ENCODE measurements at regions not wholly inside any gene's neighbourhood (a gene's known extent, or its start where the extent isn't known, plus 50 kb on each side); places are given as distances from the start of the nearest gene placed in this dataset.

DNA sequence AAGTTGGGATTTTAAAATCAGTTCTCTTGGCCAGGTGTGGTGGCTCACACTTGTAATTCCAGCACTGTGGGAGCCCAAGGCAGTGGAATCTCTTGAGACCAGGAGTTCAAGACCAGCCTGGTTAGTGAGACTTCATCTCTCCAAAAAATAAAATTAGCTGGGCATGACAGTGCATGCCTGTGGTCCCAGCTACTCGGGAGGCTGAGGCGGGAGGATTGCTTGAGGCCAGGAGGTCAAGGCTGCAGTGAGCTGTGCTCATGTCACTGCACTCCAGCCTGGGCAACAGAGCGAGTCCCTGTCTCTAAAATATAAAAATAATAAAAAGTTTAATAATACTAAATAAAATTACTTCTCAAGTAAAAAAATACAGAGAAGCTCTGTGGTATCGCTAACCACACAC, 77.5 kb downstream of the FOXA2 start:
- no peak for DNase-seq (ENCODE audit: extremely low read depth, low read depth, low spot score)

GRCh38 chr20:22504829-22505377, 79.5 kb downstream of the FOXA2 start:
- no peak for DNase-seq (ENCODE audit: extremely low read depth, low read depth, low spot score)

DNA sequence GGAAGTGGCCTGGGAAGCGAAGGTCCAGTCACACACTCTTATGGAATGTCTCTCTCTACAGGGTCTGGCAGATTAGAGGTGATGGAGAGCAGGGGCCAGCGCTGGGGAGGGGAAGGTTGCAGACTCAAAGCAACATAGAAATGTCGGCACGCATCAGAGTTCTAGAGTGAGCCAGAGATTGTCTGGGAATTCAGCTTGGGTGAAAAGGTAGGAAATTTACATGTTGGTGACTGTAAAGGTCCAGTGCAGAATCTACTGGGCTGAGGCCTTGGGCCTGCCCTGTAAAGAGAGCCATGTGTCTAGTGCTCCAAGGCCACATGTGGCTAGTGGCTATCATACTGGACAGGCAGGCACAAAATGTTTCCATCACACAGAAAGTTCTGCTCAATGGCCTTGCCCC, 80.8 kb downstream of the FOXA2 start:
- no peak for DNase-seq (ENCODE audit: extremely low read depth, low read depth, low spot score)

DNA sequence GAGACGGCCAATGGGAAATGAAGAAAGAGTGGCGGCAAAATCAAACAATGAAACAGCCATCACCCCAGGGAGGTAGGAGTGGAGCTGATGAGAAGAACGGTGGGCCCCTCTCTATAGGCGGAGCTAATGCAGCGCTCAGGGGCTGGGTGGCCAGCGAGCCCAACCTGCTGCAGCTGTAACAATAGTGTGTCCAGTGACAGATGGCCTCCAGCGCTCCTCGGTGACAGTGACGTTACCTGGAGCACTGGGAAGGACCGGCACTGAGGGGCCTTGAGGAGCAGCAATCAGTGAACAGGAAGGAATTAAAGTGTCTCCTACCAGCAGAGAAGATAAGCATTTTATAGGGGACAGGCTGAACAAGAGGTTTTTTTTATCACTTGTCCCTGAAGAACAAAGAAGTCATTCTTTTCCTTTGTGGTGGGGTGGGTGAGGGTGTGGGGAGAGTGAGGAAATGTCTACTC, 81.6 kb downstream of the FOXA2 start:
- DNase-seq (ENCODE audit: extremely low read depth, low read depth, low spot score), result no peak

DNA sequence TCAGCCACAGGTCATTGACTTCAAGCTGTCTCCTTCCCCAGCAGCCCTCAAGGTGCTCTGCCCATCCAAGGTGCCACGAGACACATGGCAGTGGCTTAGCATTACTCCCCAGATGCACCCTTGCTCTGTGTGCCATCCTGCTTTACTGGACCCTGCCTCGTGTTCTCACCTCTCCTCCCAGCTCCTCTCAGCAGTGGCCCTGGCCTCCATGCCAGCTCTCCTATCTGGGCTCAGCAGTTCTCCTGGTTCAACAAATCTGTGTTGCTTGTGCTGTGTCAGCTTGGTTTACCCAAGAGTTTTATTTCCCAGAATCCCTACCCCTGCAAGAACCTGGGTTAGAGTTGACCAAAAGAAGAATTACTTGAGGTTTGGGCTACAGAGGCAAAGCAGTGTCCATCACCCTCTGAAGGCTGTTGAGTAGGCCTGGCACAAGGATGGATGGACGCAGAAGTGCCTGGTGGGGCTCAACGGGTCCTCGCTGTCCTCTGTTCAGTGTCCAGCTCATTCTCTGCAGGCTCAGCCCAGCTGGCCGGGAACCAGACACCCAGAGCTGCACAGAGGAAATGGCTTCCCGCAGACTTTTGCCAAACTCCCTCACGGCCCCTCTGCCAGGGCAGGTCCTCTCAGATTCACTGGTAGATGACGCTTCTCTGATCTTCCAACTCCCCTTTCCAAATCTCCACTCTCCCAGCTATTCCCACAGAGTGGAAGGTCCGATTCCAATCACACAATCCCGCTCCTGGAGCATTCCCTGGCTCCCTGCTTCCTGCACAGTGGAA, 82.6 kb downstream of the FOXA2 start:
- DNase-seq (ENCODE audit: extremely low read depth, low read depth, low spot score), result no peak

DNA sequence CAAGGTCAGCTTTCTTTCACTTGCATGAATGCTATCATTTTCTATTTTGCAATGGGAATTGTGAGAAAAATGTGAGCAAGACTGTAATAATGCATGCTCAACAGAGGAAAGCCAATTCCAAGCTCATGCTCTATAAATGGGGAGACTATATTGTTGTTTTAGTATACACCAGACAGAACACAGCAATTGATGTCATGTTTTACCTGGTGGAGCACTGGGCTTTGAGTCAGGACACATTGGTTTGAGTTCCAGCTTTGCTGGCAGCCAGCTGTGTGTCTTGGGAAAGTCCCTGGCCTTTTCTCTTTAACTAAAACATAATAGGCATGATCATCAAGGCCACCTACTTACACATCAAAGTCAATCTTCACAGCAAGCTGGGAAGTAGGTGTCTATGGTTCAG, 83.3 kb downstream of the FOXA2 start:
- DNase-seq (ENCODE audit: extremely low read depth, low read depth, low spot score), result no peak

DNA sequence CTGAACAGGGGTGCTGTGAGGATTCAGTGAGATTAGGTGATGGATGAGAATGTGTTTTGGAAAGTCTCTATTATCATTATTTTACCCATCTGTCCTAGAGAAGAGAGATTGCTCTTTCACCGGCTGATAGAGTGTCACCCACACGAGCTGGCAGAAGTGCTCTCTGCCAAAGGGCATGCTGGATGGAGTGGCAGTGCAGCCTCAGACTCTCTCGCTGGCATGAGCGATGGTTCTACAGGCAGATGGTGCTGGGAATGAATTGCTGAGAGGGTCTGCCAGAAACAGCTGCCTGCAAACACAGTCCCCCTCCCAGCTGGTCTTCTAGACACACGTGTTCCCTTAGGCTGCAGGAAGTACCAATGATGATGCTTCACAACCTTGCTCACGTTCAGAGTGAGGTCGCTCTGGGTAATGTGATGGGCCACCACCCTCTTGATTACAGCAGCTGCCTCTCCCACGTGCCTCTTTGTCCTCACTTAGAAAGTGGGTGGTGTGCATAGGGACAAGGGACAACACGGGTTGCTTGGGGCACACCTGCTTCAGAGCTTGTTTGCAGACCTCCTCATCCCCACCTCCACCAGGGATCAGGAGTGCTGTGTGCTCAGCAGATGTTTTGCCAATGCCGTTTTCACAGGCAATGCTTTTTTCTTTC, 84.7 kb downstream of the FOXA2 start:
- DNase-seq (ENCODE audit: extremely low read depth, low read depth, low spot score), result no peak

GRCh38 chr20:22496817-22497216, 87.6 kb downstream of the FOXA2 start:
- no peak for DNase-seq (ENCODE audit: extremely low read depth, low read depth, low spot score)

DNA sequence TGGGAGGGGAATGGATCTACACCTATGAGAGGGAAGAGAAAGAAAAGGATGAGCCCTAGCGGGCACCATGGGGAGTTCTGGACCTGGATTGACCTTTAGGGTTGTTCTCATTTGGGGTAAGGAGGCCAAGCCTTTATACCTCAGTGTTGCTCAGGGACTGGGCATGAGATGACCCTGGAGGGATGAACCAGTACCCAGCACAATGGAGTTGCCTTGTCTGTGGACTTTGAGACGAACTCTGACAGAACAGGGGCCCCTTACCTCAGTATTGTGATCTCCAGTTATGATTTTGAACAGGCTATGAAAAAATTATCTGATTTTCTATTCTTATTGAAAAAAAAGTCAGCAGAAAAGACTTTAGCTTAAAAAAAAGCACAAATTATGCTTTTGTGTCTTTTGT, 88.6 kb downstream of the FOXA2 start:
- DNase-seq (ENCODE audit: extremely low read depth, low read depth, low spot score), result no peak

GRCh38 chr20:22495172-22495571, 89.2 kb downstream of the FOXA2 start:
- DNase-seq (ENCODE audit: extremely low read depth, low read depth, low spot score), result no peak

DNA sequence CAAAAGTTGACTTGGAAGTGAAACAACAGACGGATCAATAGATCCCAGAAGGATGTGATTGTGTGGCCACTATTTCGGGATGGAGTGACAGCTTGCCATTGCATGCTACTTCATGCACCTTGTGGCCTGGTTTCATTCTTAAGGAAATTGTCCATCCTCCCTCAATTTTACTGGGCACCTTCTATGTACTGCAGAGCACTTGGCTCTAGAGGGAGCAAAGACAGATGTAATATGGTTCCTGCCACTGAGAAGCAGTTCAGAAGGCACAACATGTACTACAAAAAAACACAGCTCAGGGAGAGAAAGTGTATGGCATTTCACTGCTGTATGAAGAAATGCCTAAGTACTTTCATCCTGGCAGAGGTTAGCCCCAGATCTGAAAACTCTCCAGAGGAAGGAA, 91.9 kb downstream of the FOXA2 start:
- DNase-seq (ENCODE audit: extremely low read depth, low read depth, low spot score), result no peak

DNA sequence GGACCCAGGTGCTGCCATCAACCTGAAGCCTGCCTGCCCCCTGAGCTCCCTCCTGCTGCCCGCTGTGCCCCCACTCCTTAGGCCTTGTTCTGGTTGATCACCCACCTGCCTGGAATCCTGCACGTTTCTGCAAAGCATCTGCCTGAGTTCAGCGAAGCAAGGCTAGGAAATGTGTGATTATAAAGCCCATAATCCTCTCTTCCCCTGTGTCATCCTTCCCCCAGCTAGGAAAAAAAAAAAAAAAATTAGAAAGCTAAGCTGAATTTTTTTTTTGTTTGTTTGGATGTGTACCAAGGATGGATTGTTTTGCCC, 93.2 kb downstream of the FOXA2 start:
- no peak for DNase-seq (ENCODE audit: extremely low read depth, low read depth, low spot score)

DNA sequence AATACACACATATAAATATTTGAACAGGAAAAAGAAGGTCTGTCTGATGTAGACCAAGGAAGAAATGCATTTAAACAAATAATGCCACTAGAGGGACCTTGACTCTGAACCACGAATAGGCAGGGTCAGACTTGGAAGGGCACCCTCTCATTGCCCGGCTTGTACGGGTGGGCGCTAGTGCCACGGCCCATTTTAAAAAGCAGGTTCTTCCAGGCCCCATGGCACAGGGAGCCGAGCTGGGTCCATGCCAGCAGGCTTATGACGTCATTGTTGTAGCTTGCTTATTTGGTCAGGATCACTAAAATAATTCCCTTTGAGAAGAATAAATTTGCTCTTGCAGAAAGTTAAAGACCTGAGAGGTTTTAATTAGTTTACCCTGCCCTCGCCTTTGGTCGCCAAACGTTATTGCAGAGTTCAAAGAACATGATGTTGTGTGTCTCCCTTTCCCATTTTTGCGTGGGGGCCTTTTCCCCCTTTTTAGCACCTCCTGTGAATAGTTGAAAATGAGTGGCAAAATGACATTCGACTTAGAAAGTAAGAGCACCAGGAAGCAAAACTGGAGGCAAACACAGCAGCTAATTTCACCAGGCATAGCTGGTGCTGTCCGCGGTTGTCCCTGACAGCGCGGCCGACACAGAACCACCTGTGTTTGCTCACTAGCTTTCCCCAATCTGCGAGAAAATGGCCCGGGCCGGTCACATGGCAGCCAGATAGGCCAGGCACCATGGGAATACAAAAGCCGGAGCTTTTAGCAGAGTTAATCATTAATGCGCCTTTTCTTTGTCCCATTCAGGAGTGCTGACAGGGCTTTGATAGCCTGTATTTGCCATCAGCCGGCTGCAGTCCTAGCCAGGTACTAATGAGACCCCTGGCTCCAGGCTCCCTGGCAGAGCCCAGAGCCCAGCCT, 93.8 kb downstream of the FOXA2 start:
- no peak for DNase-seq (ENCODE audit: extremely low read depth, low read depth, low spot score)

- DNase-seq (ENCODE audit: extremely low read depth, low read depth, low spot score), result no peak
These were observed 94.6 kb downstream of the FOXA2 start for GRCh38 chr20:22489626-22490286.

DNA sequence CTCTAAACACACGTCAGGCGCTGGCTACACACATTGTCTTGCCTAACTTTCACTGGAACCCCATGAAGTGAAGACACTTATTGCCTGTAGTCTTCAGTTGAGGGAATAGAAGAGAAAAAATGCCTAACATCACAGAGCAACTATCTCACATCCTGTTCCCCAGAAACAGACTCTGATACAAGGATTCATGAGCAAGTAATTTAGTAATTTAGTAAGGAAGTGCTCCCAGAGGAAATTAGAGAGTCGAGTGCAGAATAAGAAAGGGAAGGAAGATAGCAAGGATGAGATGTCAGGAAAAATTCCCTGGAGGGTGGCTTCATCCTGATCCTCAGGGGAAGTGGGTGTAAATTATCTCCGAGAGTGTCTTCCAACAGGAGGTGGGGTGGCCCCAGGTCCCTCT, 104.0 kb downstream of the FOXA2 start:
- DNase-seq (ENCODE audit: extremely low read depth, low read depth, low spot score), result no peak

DNA sequence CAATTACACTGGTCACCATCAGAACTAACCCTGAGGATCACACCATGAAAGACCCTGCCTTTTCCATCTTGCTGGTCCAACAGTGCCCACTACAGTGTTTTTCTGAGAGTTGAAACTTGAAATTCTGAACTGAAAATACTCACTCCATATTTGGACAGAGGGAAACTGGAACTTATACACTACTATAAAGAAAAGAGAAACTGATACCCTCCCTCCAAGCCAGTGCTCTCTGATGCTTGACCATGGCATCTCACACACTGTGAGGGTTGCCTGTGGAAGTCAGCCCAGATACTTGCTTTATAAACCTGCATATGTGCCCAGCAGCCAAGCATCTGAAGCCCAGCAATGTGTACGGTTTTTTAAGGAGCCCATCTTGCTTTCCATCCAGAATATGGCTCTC, 108.7 kb downstream of the FOXA2 start:
- no peak for DNase-seq (ENCODE audit: extremely low read depth, low read depth, low spot score)

- DNase-seq (ENCODE audit: extremely low read depth, low read depth, low spot score), result no peak
These were observed 110.1 kb downstream of the FOXA2 start for GRCh38 chr20:22474224-22474623.

DNA sequence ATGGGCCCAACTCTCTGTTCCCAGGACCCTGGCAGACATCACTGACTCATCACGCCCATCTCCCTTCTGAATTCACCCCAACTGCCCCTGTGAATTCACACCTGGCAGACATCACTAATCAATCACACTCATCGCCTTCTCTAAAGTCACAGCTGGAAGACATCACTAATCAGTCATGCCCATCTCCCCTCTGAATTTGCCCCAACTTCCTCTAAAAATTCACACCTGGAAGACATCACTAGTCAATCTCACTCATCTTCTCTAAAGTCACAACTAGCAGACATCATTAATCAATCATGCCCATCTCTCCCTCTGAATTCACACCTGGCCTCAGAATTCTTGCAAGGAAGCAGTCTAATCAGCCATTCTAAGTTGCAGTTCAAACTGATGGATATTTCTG, 111.1 kb downstream of the FOXA2 start:
- no peak for DNase-seq (ENCODE audit: extremely low read depth, low read depth, low spot score)

DNA sequence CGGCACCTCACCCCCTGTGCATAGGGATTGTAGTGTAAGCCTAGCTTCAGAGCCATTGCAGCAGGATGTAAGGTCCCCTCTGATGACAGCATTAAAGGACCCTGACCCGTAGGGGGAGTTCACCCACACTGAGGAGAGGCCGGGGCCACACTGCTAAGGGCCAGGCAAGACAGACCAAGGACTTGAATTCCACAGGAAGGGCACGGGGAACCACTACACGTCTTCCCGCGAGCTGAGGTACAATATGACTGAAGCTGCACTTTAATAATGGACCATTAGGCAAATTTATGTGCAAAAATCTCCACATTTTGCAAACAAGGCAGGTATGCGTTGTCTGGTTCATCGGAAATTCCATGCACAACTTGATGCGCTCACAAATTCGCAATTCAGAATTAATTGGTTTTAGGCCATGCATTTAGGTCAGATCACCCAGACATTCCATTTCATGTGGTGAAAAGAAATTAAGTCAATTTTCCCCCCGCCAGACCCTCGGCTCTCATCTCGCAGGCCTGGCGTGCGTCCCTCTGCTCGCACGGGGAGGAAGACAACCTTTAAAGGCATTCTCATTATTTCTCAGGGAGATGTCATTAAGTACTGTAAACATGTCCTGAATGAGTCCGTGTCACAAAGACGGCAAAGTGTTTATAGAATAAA, 111.8 kb downstream of the FOXA2 start:
- DNase-seq (ENCODE audit: extremely low read depth, low read depth, low spot score), result no peak

- no peak for DNase-seq (ENCODE audit: extremely low read depth, low read depth, low spot score)
These were observed 113.1 kb downstream of the FOXA2 start for GRCh38 chr20:22471156-22471836.
